ENCODE measurements at regions not wholly inside any gene's neighbourhood (a gene's known extent, or its start where the extent isn't known, plus 50 kb on each side); places are given as distances from the start of the nearest gene placed in this dataset.

GRCh38 chr5:136892000-136892399 is 526.7 kb upstream of the TRPC7 start (continued):
- TF ChIP-seq POLR2AphosphoS5 (IDR thresholded peaks at IDR 0.05; ENCODE audit: low read length) (no peak), TARDBP (IDR thresholded peaks at IDR 0.05; ENCODE audit: borderline replicate concordance) (no peak), TAF1 (IDR thresholded peaks at IDR 0.05; ENCODE audit: borderline replicate concordance, low read depth, low read length) (no peak), ZZZ3 (IDR thresholded peaks at IDR 0.05; ENCODE audit: control insufficient read depth, insufficient read length, low read depth) (no peak), CEBPZ (IDR thresholded peaks at IDR 0.05; ENCODE audit: low read depth, low read length) (no peak), PBX3 (IDR thresholded peaks at IDR 0.05; ENCODE audit: insufficient replicate concordance, low read depth, low read length) (no peak), MEF2B (IDR thresholded peaks at IDR 0.05; ENCODE audit: partially characterized antibody, poor library complexity, severe bottlenecking) (no peak), HDGF (IDR thresholded peaks at IDR 0.05) (no peak), KLF5 (IDR thresholded peaks at IDR 0.05; ENCODE audit: partially characterized antibody) (no peak)

Data from GM12878 (cell line).